GM23338 (cell line): ENCODE measurements at regions not wholly inside any gene's neighbourhood (a gene's known extent, or its start where the extent isn't known, plus 50 kb on each side); places are given as distances from the start of the nearest gene placed in this dataset.

Source experiments
- ATAC-seq: fragments of 200-7000 bp; cut with Tn5 transposase; 3 replicates; pipeline ENCODE4 v1.9.1; 2020
- DNase-seq: peaks from one replicate; pipeline ENCODE4 v3.0.0-alpha.2; 2015; ENCODE audit warnings: low spot score
- H2AFZ ChIP-seq: fragments of 200-600 bp; sonication (generic); 2 replicates; pipeline ENCODE4 v1.8.0; 2016; ENCODE audit warnings: antibody characterized with exemption, mild to moderate bottlenecking, moderate library complexity
- H3F3A ChIP-seq: fragments of 200-600 bp; sonication (generic); replicated peaks from 2 replicates; pipeline ENCODE4 v1.8.0; 2017; ENCODE audit warnings: antibody characterized with exemption, mixed run types, low read depth
- H3K27ac ChIP-seq: fragments of 200-600 bp; sonication (generic); 2 replicates; pipeline ENCODE4 v1.6.1; 2016; ENCODE audit warnings: low read depth
- H3K27me3 ChIP-seq: fragments of 200-600 bp; sonication (generic); 2 replicates; pipeline ENCODE4 v1.8.0; 2016; ENCODE audit warnings: mild to moderate bottlenecking, mixed run types, moderate library complexity; ENCODE audit not compliant: insufficient read depth
- H3K36me3 ChIP-seq: fragments of 200-600 bp; sonication (generic); 2 replicates; pipeline ENCODE4 v1.8.0; 2016; ENCODE audit warnings: mild to moderate bottlenecking; ENCODE audit not compliant: insufficient read depth
- H3K4me1 ChIP-seq: fragments of 200-600 bp; sonication (generic); 2 replicates; pipeline ENCODE4 v1.8.0; 2016; ENCODE audit warnings: mild to moderate bottlenecking, moderate library complexity; ENCODE audit not compliant: insufficient read depth
- H3K4me2 ChIP-seq: fragments of 200-600 bp; sonication (generic); 2 replicates; pipeline ENCODE4 v1.7.1; 2017; ENCODE audit warnings: mixed run types
- H3K4me3 ChIP-seq: fragments of 200-600 bp; sonication (generic); 2 replicates; pipeline ENCODE4 v1.6.1; 2016; ENCODE audit warnings: mixed run types
- H3K79me2 ChIP-seq: fragments of 200-600 bp; sonication (generic); replicated peaks from 2 replicates; pipeline ENCODE4 v1.8.0; 2017; ENCODE audit warnings: mild to moderate bottlenecking; ENCODE audit not compliant: insufficient read depth
- H3K9me2 ChIP-seq: fragments of 200-600 bp; sonication (generic); 2 replicates; pipeline ENCODE4 v1.8.0; 2017; ENCODE audit not compliant: insufficient read depth
- H4K20me1 ChIP-seq: fragments of 200-600 bp; sonication (generic); replicated peaks from 2 replicates; pipeline ENCODE4 v1.8.0; 2017; ENCODE audit warnings: mild to moderate bottlenecking; ENCODE audit not compliant: insufficient read depth
- H3K27ac Mint-ChIP-seq: 2 replicates; pipeline ENCODE4 v1.8.0; 2020; ENCODE audit warnings: inconsistent platforms, mild to moderate bottlenecking, moderate library complexity, mixed read lengths
- H3K27me3 Mint-ChIP-seq: 3 replicates; pipeline ENCODE4 v1.8.0; 2022; ENCODE audit warnings: low read depth, mild to moderate bottlenecking, moderate library complexity, mixed read lengths, inconsistent platforms; ENCODE audit not compliant: insufficient read depth, poor library complexity
- H3K36me3 Mint-ChIP-seq: 3 replicates; pipeline ENCODE4 v1.8.0; 2021; ENCODE audit warnings: low read depth, mild to moderate bottlenecking, inconsistent platforms, moderate library complexity, mixed read lengths
- H3K4me1 Mint-ChIP-seq: 3 replicates; pipeline ENCODE4 v1.8.0; 2020; ENCODE audit warnings: mild to moderate bottlenecking, inconsistent platforms, mixed read lengths
- H3K4me3 Mint-ChIP-seq: 3 replicates; pipeline ENCODE4 v1.8.0; 2021; ENCODE audit warnings: moderate library complexity, mild to moderate bottlenecking, inconsistent platforms, mixed read lengths
- H3K9me3 Mint-ChIP-seq: 3 replicates; pipeline ENCODE4 v1.8.0; 2020; ENCODE audit warnings: moderate library complexity, mild to moderate bottlenecking, inconsistent platforms, mixed read lengths
- CREB1 ChIP-seq: fragments of 250-450 bp; sonication (Bioruptor Pico); IDR thresholded peaks from 2 replicates; pipeline ENCODE4 v1.5.0; 2020; ENCODE audit warnings: low read depth, mild to moderate bottlenecking, moderate library complexity
- ETS1 ChIP-seq: IDR thresholded peaks from 2 replicates; pipeline ENCODE4 v1.6.1; 2016; ENCODE audit warnings: antibody characterized with exemption
- EZH2 ChIP-seq: fragments of 200-600 bp; sonication (generic); IDR thresholded peaks from one replicate; pipeline ENCODE4 v1.8.0; 2017; ENCODE audit warnings: antibody characterized with exemption, mild to moderate bottlenecking, low read depth; ENCODE audit not compliant: unreplicated experiment
- JUNB ChIP-seq: IDR thresholded peaks from one replicate; pipeline ENCODE4 v1.6.1; 2016; ENCODE audit warnings: antibody characterized with exemption; ENCODE audit not compliant: unreplicated experiment
- POLR2AphosphoS5 ChIP-seq: IDR thresholded peaks from 2 replicates; pipeline ENCODE4 v1.6.1; 2016; ENCODE audit warnings: antibody characterized with exemption, low read depth
- REST ChIP-seq: IDR thresholded peaks from one replicate; pipeline ENCODE4 v1.6.1; 2018; ENCODE audit warnings: antibody characterized with exemption; ENCODE audit not compliant: unreplicated experiment
- STAT1 ChIP-seq: IDR thresholded peaks from one replicate; pipeline ENCODE4 v1.6.1; 2016; ENCODE audit warnings: antibody characterized with exemption; ENCODE audit not compliant: unreplicated experiment
- ZNF331 ChIP-seq: fragments of 250-450 bp; sonication (Bioruptor Pico); IDR thresholded peaks from 2 replicates; pipeline ENCODE4 v1.5.0; 2020; ENCODE audit warnings: low read depth, mild to moderate bottlenecking, moderate library complexity

GRCh38 chr5:175096469-175097165 lies 347.4 kb downstream of the DRD1 start:
- Histone ChIP-seq H3K27me3 (no peaks in the 10 kb centered on the region), H3K4me3 (no peak overlapping the region), H2AFZ (0 out of 2 replicates have a peak overlapping the region, but pooled peaks have one; percentile 38), H3K36me3 (no peaks in the 10 kb centered on the region), H3K4me2 (no peak overlapping the region), H4K20me1 (no peaks in the 10 kb centered on the region), H3K27ac (no peak overlapping the region), H3F3A (no peaks in the 10 kb centered on the region), H3K4me1 (peaks cover 9% of the 10 kb centered on the region), H3K9me2 (peaks cover 10% of the 10 kb centered on the region; the same call in 1 of the 2 replicates), H3K79me2 (no peaks in the 10 kb centered on the region)
- H3K4me3 Mint-ChIP-seq: no peak overlapping the region
- no peak overlapping the region for H3K27ac Mint-ChIP-seq
- H3K27me3 Mint-ChIP-seq: peaks cover 8% of the 10 kb centered on the region
- no peaks in the 10 kb centered on the region for H3K9me3 Mint-ChIP-seq
- peaks cover 11% of the 10 kb centered on the region; the same call in 2 of the 3 replicates for H3K4me1 Mint-ChIP-seq
- ATAC-seq: no peak
- no peak for DNase-seq
- TF ChIP-seq STAT1: no peak
- TF ChIP-seq EZH2: no peak
- no peak for TF ChIP-seq POLR2AphosphoS5
- no peak for TF ChIP-seq REST
- TF ChIP-seq ZNF331 (CRISPR knock-in tag): no peak
- no peak for TF ChIP-seq CREB1 (CRISPR knock-in tag)
- no peaks in the 10 kb centered on the region for H3K36me3 Mint-ChIP-seq

GRCh38 chr5:175094461-175094860 lies 349.5 kb downstream of the DRD1 start:
- no peaks in the 10 kb centered on the region for H3F3A ChIP-seq
- Mint-ChIP-seq H3K9me3 (no peaks in the 10 kb centered on the region), H3K4me3 (no peak overlapping the region), H3K36me3 (no peaks in the 10 kb centered on the region), H3K4me1 (peaks cover 11% of the 10 kb centered on the region; the same call in 2 of the 3 replicates), H3K27ac (no peak overlapping the region), H3K27me3 (peaks cover 8% of the 10 kb centered on the region)
- no peaks in the 10 kb centered on the region for H4K20me1 ChIP-seq
- H3K27me3 ChIP-seq: no peaks in the 10 kb centered on the region
- 0 out of 2 replicates have a peak, but pooled peaks cover 6% of the 10 kb centered on the region for H3K9me2 ChIP-seq
- H2AFZ ChIP-seq: no peak overlapping the region
- no peak overlapping the region for H3K4me3 ChIP-seq
- H3K27ac ChIP-seq: no peak overlapping the region
- peaks cover 9% of the 10 kb centered on the region for H3K4me1 ChIP-seq
- ATAC-seq: no peak
- no peaks in the 10 kb centered on the region for H3K79me2 ChIP-seq
- no peak for DNase-seq
- H3K4me2 ChIP-seq: no peak overlapping the region
- no peak for TF ChIP-seq ETS1
- no peak for TF ChIP-seq ZNF331 (CRISPR knock-in tag)
- no peak for TF ChIP-seq JUNB
- H3K36me3 ChIP-seq: no peaks in the 10 kb centered on the region
